ENCODE measurements at regions not wholly inside any gene's neighbourhood (a gene's known extent, or its start where the extent isn't known, plus 50 kb on each side); places are given as distances from the start of the nearest gene placed in this dataset.

GRCh38 chr4:180634306-180634705 is 1608.9 kb upstream of the TENM3 start:
- whole genome bisulfite sequencing (ENCODE audit: extremely low coverage, insufficient coverage, low lambda C conversion rate), result no CpG with 5 or more reads among the region's 1 CpG

GRCh38 chr4:180635281-180635680 is 1607.9 kb upstream of the TENM3 start:
- DNase-seq, result no peak
- Histone ChIP-seq H3K9ac (ENCODE audit: low read length) (no peak overlapping the region), H3K79me1 (ENCODE audit: low read length) (no peaks in the 10 kb centered on the region), H2BK5ac (ENCODE audit: low read length) (no peak overlapping the region), H3K4me2 (ENCODE audit: low read length) (no peak overlapping the region), H3K56ac (ENCODE audit: low read length) (no peak overlapping the region), H3K18ac (ENCODE audit: low read length) (no peak overlapping the region), H3K4me3 (ENCODE audit: low read length) (no peak overlapping the region), H3K27ac (ENCODE audit: low read depth, low read length) (no peak overlapping the region), H2BK15ac (replicated peaks; ENCODE audit: low read depth) (no peak overlapping the region), H3K23ac (ENCODE audit: low read length) (no peak overlapping the region), H3K4me1 (ENCODE audit: control insufficient read depth, low read depth, low read length) (no peaks in the 10 kb centered on the region), H2AK5ac (ENCODE audit: low read length) (no peak overlapping the region), H4K5ac (ENCODE audit: low read length) (no peak overlapping the region), H3K4ac (ENCODE audit: low read depth, low read length) (no peak overlapping the region), H2BK120ac (ENCODE audit: low read depth, low read length) (no peak overlapping the region), H4K8ac (ENCODE audit: low read depth, low read length) (no peak overlapping the region), H3K79me2 (ENCODE audit: control insufficient read depth, insufficient read depth, low read length) (no peaks in the 10 kb centered on the region), H3K27me3 (ENCODE audit: insufficient read depth, low read length, poor library complexity) (no peaks in the 10 kb centered on the region), H3K36me3 (ENCODE audit: control insufficient read depth, insufficient read depth, low read length) (no peaks in the 10 kb centered on the region)
- WGBS (ENCODE audit: extremely low coverage, insufficient coverage, low lambda C conversion rate), result no CpG with 5 or more reads among the region's 8 CpGs

More at GRCh38 chr4:180634306-180634705, 1608.9 kb upstream of the TENM3 start:
- H2BK15ac ChIP-seq (replicated peaks; ENCODE audit: low read depth), result no peak overlapping the region
- H3K56ac ChIP-seq (ENCODE audit: low read length), result no peak overlapping the region
- H3K27ac ChIP-seq (ENCODE audit: low read depth, low read length), result no peak overlapping the region
- H2BK5ac ChIP-seq (ENCODE audit: low read length), result no peak overlapping the region
- H3K4me1 ChIP-seq (ENCODE audit: control insufficient read depth, low read depth, low read length), result no peaks in the 10 kb centered on the region
- H3K9ac ChIP-seq (ENCODE audit: low read length), result no peak overlapping the region
- no peaks in the 10 kb centered on the region for H3K36me3 ChIP-seq (ENCODE audit: control insufficient read depth, insufficient read depth, low read length)
- no peaks in the 10 kb centered on the region for H3K79me1 ChIP-seq (ENCODE audit: low read length)
- no peak overlapping the region for H3K4me3 ChIP-seq (ENCODE audit: low read length)
- H2BK120ac ChIP-seq (ENCODE audit: low read depth, low read length), result no peak overlapping the region
- H4K5ac ChIP-seq (ENCODE audit: low read length), result no peak overlapping the region
- H2AK5ac ChIP-seq (ENCODE audit: low read length), result no peak overlapping the region
- H3K4ac ChIP-seq (ENCODE audit: low read depth, low read length), result no peak overlapping the region
- no peaks in the 10 kb centered on the region for H3K27me3 ChIP-seq (ENCODE audit: insufficient read depth, low read length, poor library complexity)
- H3K4me2 ChIP-seq (ENCODE audit: low read length), result no peak overlapping the region
- no peaks in the 10 kb centered on the region for H3K79me2 ChIP-seq (ENCODE audit: control insufficient read depth, insufficient read depth, low read length)
- H3K23ac ChIP-seq (ENCODE audit: low read length), result no peak overlapping the region
- no peak overlapping the region for H3K18ac ChIP-seq (ENCODE audit: low read length)
- no peak for DNase-seq
- no peak overlapping the region for H4K8ac ChIP-seq (ENCODE audit: low read depth, low read length)

- Histone ChIP-seq H4K8ac (ENCODE audit: low read depth, low read length) (no peak overlapping the region), H3K4me2 (ENCODE audit: low read length) (no peak overlapping the region), H3K4me3 (ENCODE audit: low read length) (no peak overlapping the region), H3K27me3 (ENCODE audit: insufficient read depth, low read length, poor library complexity) (no peaks in the 10 kb centered on the region), H2AK5ac (ENCODE audit: low read length) (no peak overlapping the region), H3K36me3 (ENCODE audit: control insufficient read depth, insufficient read depth, low read length) (no peaks in the 10 kb centered on the region), H4K5ac (ENCODE audit: low read length) (no peak overlapping the region), H3K18ac (ENCODE audit: low read length) (no peak overlapping the region), H3K4me1 (ENCODE audit: control insufficient read depth, low read depth, low read length) (no peaks in the 10 kb centered on the region), H3K23ac (ENCODE audit: low read length) (no peak overlapping the region), H2BK5ac (ENCODE audit: low read length) (no peak overlapping the region), H3K27ac (ENCODE audit: low read depth, low read length) (no peak overlapping the region), H3K79me2 (ENCODE audit: control insufficient read depth, insufficient read depth, low read length) (no peaks in the 10 kb centered on the region), H3K56ac (ENCODE audit: low read length) (no peak overlapping the region), H3K4ac (ENCODE audit: low read depth, low read length) (no peak overlapping the region), H2BK120ac (ENCODE audit: low read depth, low read length) (no peak overlapping the region), H2BK15ac (replicated peaks; ENCODE audit: low read depth) (no peak overlapping the region), H3K79me1 (ENCODE audit: low read length) (no peaks in the 10 kb centered on the region), H3K9ac (ENCODE audit: low read length) (no peak overlapping the region)
- DNase-seq, result no peak
- no CpG with 5 or more reads among the region's 4 CpGs for WGBS (ENCODE audit: extremely low coverage, insufficient coverage, low lambda C conversion rate)
Observed at GRCh38 chr4:180636696-180637404, 1606.4 kb upstream of the TENM3 start.

- DNase-seq, result no peak
- H3K27ac ChIP-seq (ENCODE audit: low read depth, low read length), result no peak overlapping the region
- no peaks in the 10 kb centered on the region for H3K36me3 ChIP-seq (ENCODE audit: control insufficient read depth, insufficient read depth, low read length)
- no peak overlapping the region for H3K23ac ChIP-seq (ENCODE audit: low read length)
- WGBS (ENCODE audit: extremely low coverage, insufficient coverage, low lambda C conversion rate), result no CpG with 5 or more reads among the region's 5 CpGs
- H3K4me2 ChIP-seq (ENCODE audit: low read length), result no peak overlapping the region
- no peak overlapping the region for H3K18ac ChIP-seq (ENCODE audit: low read length)
- no peaks in the 10 kb centered on the region for H3K79me2 ChIP-seq (ENCODE audit: control insufficient read depth, insufficient read depth, low read length)
- no peak overlapping the region for H3K9ac ChIP-seq (ENCODE audit: low read length)
- no peak overlapping the region for H3K4me3 ChIP-seq (ENCODE audit: low read length)
- no peaks in the 10 kb centered on the region for H3K27me3 ChIP-seq (ENCODE audit: insufficient read depth, low read length, poor library complexity)
- H3K4ac ChIP-seq (ENCODE audit: low read depth, low read length), result no peak overlapping the region
- H3K4me1 ChIP-seq (ENCODE audit: control insufficient read depth, low read depth, low read length), result no peaks in the 10 kb centered on the region
- no peak overlapping the region for H2BK15ac ChIP-seq (replicated peaks; ENCODE audit: low read depth)
- no peaks in the 10 kb centered on the region for H3K79me1 ChIP-seq (ENCODE audit: low read length)
- H2BK120ac ChIP-seq (ENCODE audit: low read depth, low read length), result no peak overlapping the region
- no peak overlapping the region for H2BK5ac ChIP-seq (ENCODE audit: low read length)
- no peak overlapping the region for H4K5ac ChIP-seq (ENCODE audit: low read length)
- no peak overlapping the region for H4K8ac ChIP-seq (ENCODE audit: low read depth, low read length)
- no peak overlapping the region for H3K56ac ChIP-seq (ENCODE audit: low read length)
- no peak overlapping the region for H2AK5ac ChIP-seq (ENCODE audit: low read length)
Observed at GRCh38 chr4:180637616-180638015, 1605.6 kb upstream of the TENM3 start.

- no peak overlapping the region for H3K9ac ChIP-seq (ENCODE audit: low read length)
- no peak overlapping the region for H4K8ac ChIP-seq (ENCODE audit: low read depth, low read length)
- H3K27me3 ChIP-seq (ENCODE audit: insufficient read depth, low read length, poor library complexity), result no peaks in the 10 kb centered on the region
- H2AK5ac ChIP-seq (ENCODE audit: low read length), result no peak overlapping the region
- H3K23ac ChIP-seq (ENCODE audit: low read length), result no peak overlapping the region
- H4K5ac ChIP-seq (ENCODE audit: low read length), result no peak overlapping the region
- no peaks in the 10 kb centered on the region for H3K36me3 ChIP-seq (ENCODE audit: control insufficient read depth, insufficient read depth, low read length)
- H3K18ac ChIP-seq (ENCODE audit: low read length), result no peak overlapping the region
- H3K4ac ChIP-seq (ENCODE audit: low read depth, low read length), result no peak overlapping the region
- H3K56ac ChIP-seq (ENCODE audit: low read length), result no peak overlapping the region
- no peak overlapping the region for H2BK5ac ChIP-seq (ENCODE audit: low read length)
- H3K4me3 ChIP-seq (ENCODE audit: low read length), result no peak overlapping the region
- WGBS (ENCODE audit: extremely low coverage, insufficient coverage, low lambda C conversion rate), result no CpG with 5 or more reads among the region's 2 CpGs
- DNase-seq, result no peak
- no peak overlapping the region for H2BK15ac ChIP-seq (replicated peaks; ENCODE audit: low read depth)
- H2BK120ac ChIP-seq (ENCODE audit: low read depth, low read length), result no peak overlapping the region
- H3K79me1 ChIP-seq (ENCODE audit: low read length), result no peaks in the 10 kb centered on the region
- no peaks in the 10 kb centered on the region for H3K79me2 ChIP-seq (ENCODE audit: control insufficient read depth, insufficient read depth, low read length)
- H3K4me1 ChIP-seq (ENCODE audit: control insufficient read depth, low read depth, low read length), result no peaks in the 10 kb centered on the region
- H3K27ac ChIP-seq (ENCODE audit: low read depth, low read length), result no peak overlapping the region
- H3K4me2 ChIP-seq (ENCODE audit: low read length), result no peak overlapping the region
Observed at GRCh38 chr4:180640193-180640592, 1603.0 kb upstream of the TENM3 start.

GRCh38 chr4:180641495-180641894 is 1601.7 kb upstream of the TENM3 start:
- H3K23ac ChIP-seq (ENCODE audit: low read length), result no peak overlapping the region
- no peak overlapping the region for H2BK15ac ChIP-seq (replicated peaks; ENCODE audit: low read depth)
- H4K8ac ChIP-seq (ENCODE audit: low read depth, low read length), result no peak overlapping the region
- no peak overlapping the region for H3K27ac ChIP-seq (ENCODE audit: low read depth, low read length)
- H2BK5ac ChIP-seq (ENCODE audit: low read length), result no peak overlapping the region
- no peak overlapping the region for H2AK5ac ChIP-seq (ENCODE audit: low read length)
- no peaks in the 10 kb centered on the region for H3K79me1 ChIP-seq (ENCODE audit: low read length)
- H2BK120ac ChIP-seq (ENCODE audit: low read depth, low read length), result no peak overlapping the region
- no peaks in the 10 kb centered on the region for H3K27me3 ChIP-seq (ENCODE audit: insufficient read depth, low read length, poor library complexity)
- H3K4me2 ChIP-seq (ENCODE audit: low read length), result no peak overlapping the region
- no peak overlapping the region for H3K18ac ChIP-seq (ENCODE audit: low read length)
- no peaks in the 10 kb centered on the region for H3K4me1 ChIP-seq (ENCODE audit: control insufficient read depth, low read depth, low read length)
- no peaks in the 10 kb centered on the region for H3K36me3 ChIP-seq (ENCODE audit: control insufficient read depth, insufficient read depth, low read length)
- no peak overlapping the region for H3K9ac ChIP-seq (ENCODE audit: low read length)
- 94% methylated on average over 2 of the region's 4 CpGs for WGBS (ENCODE audit: extremely low coverage, insufficient coverage, low lambda C conversion rate)
- DNase-seq, result no peak
- H3K56ac ChIP-seq (ENCODE audit: low read length), result no peak overlapping the region
- H3K4me3 ChIP-seq (ENCODE audit: low read length), result no peak overlapping the region
- H3K4ac ChIP-seq (ENCODE audit: low read depth, low read length), result no peak overlapping the region
- H4K5ac ChIP-seq (ENCODE audit: low read length), result no peak overlapping the region
- H3K79me2 ChIP-seq (ENCODE audit: control insufficient read depth, insufficient read depth, low read length), result no peaks in the 10 kb centered on the region

Measured in mesendoderm (in vitro differentiated cells).